ENCODE measurements at regions not wholly inside any gene's neighbourhood (a gene's known extent, or its start where the extent isn't known, plus 50 kb on each side); places are given as distances from the start of the nearest gene placed in this dataset.
"Not testable (repeated sequence)": the region's sequence is repeated elsewhere in the genome, so short reads cannot be mapped to it uniquely, and the experiment has no call there.

DNA sequence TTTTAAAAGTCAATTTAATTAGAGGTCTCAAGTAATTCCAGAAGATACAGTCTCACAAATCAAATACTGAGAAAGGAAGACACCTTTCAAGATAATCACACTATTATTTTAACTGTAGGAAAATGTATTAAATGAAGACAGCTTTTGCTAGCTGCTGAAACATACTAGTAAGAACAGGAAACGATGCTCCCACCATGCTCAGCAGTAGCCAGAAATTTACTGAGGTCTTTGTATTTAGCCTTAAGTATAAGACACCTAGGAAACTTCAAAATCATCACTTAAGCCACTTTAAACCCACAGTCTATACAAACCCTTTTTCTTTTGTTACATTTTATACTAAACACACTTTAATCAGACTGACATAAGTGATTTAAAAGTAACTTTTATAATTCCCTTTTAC is 72.7 kb upstream of the NPIPB12 start:
- TF ChIP-seq, protein P1, sequence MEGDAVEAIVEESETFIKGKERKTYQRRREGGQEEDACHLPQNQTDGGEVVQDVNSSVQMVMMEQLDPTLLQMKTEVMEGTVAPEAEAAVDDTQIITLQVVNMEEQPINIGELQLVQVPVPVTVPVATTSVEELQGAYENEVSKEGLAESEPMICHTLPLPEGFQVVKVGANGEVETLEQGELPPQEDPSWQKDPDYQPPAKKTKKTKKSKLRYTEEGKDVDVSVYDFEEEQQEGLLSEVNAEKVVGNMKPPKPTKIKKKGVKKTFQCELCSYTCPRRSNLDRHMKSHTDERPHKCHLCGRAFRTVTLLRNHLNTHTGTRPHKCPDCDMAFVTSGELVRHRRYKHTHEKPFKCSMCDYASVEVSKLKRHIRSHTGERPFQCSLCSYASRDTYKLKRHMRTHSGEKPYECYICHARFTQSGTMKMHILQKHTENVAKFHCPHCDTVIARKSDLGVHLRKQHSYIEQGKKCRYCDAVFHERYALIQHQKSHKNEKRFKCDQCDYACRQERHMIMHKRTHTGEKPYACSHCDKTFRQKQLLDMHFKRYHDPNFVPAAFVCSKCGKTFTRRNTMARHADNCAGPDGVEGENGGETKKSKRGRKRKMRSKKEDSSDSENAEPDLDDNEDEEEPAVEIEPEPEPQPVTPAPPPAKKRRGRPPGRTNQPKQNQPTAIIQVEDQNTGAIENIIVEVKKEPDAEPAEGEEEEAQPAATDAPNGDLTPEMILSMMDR (IDR thresholded peaks at IDR 0.05; ENCODE audit: low read depth, low read length) = not testable (repeated sequence)
- not testable (repeated sequence) for TF ChIP-seq EZH2phosphoT487 (IDR thresholded peaks at IDR 0.05; ENCODE audit: low read depth)

All from OCI-LY3 (cell line).